GM19452 (cell line): ENCODE measurements at regions not wholly inside any gene's neighbourhood (a gene's known extent, or its start where the extent isn't known, plus 50 kb on each side); places are given as distances from the start of the nearest gene placed in this dataset.
"Not testable (repeated sequence)": the region's sequence is repeated elsewhere in the genome, so short reads cannot be mapped to it uniquely, and the experiment has no call there.

Source experiments
- ATAC-seq: cut with Tn5 transposase; IDR thresholded peaks from one replicate; pipeline ENCODE4 v1.9.1; 2021; ENCODE audit not compliant: unreplicated experiment

DNA sequence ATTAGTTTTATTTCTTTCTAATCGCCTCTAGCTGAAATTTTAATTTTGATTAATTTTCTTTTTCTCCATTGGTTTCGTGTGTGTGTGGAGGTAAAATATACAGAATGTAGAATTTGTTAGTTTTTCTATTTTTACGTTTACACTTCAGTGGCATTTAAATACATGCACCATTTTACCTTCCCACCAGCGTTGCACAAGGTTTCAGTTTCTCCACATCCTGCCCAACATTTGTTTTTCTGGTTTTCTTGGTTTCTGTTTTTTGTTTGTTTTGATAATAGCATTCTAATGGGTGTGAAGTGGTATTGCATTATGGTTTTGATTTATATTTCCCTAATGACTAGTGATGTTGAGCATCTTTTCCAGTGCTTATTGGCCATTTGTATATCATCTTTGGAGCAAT is 871.4 kb upstream of the DEFB115 start:
- ATAC-seq: not testable (repeated sequence)

- not testable (repeated sequence) for ATAC-seq
Observed at GRCh38 chr20:30387823-30388222, 869.6 kb upstream of the DEFB115 start.

DNA sequence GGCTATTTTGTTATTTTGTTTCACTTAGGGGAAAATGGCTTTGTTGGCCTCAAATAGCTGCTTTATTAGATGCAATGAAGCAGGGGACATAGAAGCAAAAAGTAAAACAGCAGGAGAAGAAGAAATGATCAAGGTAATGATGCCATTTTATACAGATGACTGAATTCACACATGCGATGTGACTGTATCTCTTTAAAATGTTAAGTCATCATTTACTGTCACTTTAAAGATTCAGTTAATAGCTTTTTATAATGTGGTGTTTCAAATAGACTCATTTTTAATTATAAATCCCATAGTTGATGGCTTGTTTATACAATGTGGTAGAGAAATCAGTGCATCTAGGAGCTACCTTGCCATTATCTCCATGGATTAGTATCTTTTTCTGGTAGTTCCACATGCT is 863.9 kb upstream of the DEFB115 start:
- not testable (repeated sequence) for ATAC-seq

GRCh38 chr20:30397111-30397510 is 860.4 kb upstream of the DEFB115 start:
- ATAC-seq: not testable (repeated sequence)

GRCh38 chr20:30405061-30405460 is 852.4 kb upstream of the DEFB115 start:
- not testable (repeated sequence) for ATAC-seq

DNA sequence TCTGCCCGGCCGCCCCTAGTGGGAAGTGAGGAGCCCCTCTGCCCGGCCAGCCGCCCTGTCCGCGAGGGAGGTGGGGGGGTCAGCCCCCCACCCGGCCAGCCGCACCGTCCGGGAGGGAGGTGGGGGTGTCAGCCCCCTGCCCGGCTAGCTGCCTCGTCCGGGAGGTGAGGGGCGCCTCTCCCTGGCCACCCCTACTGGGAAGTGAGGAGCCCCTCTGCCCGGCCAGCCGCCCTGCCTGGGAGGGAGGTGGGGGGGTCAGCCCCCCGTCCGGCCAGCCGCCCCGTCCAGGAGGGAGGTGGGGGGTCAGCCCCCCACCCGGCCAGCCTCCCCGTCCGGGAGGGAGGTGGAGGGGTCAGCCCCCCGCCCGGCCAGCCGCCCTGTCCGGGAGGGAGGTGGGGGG is 851.9 kb upstream of the DEFB115 start:
- not testable (repeated sequence) for ATAC-seq

- not testable (repeated sequence) for ATAC-seq
Observed at GRCh38 chr20:30406370-30406769, 851.1 kb upstream of the DEFB115 start.

GRCh38 chr20:30412972-30413371 is 844.5 kb upstream of the DEFB115 start:
- no peak for ATAC-seq

GRCh38 chr20:30417387-30417786 is 840.1 kb upstream of the DEFB115 start:
- ATAC-seq: not testable (repeated sequence)

DNA sequence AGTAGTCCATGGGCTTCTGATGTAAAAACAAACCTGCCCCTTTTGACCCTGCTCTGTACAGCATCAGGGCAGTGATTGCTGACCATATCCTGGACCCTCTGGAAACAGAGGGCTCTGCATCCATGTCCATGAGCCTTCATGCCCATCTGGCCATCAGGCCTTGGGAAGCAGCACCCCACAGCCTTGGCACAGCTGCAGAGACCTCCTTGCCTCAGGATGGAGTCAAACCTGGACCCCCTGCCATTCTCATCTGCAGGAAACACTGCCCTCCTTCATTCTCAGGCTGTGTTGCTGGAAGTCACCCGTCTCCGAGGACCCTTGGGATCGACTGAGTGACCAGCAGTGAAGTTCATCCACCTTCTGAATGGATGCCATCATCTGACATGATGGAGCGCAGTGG is 839.1 kb upstream of the DEFB115 start:
- not testable (repeated sequence) for ATAC-seq

GRCh38 chr20:30419466-30419865 is 838.0 kb upstream of the DEFB115 start:
- ATAC-seq: no peak

DNA sequence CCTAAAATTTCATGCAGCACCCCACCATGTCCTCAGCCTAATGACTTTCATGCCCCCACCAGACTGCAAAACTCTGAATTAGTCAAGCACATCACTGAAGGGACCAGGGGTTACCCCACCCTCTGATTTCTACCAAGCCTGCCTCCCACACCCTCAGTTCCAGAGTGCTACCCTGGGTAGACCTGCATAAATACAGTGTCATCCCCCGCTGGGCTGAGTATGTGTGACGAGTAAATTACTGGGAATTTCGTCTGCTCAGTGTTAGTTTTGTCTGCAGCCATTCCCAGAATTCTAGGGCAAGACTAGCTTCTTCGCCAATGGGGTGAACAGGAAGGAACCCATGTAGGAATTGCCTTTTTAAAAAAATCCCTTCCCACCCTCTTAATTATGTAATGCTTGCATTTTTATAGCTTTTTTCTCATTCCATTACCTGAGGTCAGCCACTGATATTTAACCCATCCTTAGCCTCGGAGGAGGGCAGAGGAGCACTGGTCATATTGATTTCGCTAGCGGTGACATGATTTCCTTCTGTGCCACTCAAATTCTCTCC is 837.5 kb upstream of the DEFB115 start:
- ATAC-seq: not testable (repeated sequence)
